ENCODE measurements at regions not wholly inside any gene's neighbourhood (a gene's known extent, or its start where the extent isn't known, plus 50 kb on each side); places are given as distances from the start of the nearest gene placed in this dataset.

- DNase-seq (ENCODE audit: low spot score) (no peak), ATAC-seq (no peak)
- H3K79me2 ChIP-seq (replicated peaks; ENCODE audit: insufficient read depth) = no peaks in the 10 kb centered on the region
- no peaks in the 10 kb centered on the region for H3K9me2 ChIP-seq (ENCODE audit: insufficient read depth)
- peaks cover 10% of the 10 kb centered on the region; the same call in 1 of the 2 replicates for H3K4me1 ChIP-seq (ENCODE audit: insufficient read depth)
- no peak for TF ChIP-seq NANOG (IDR thresholded peaks at IDR 0.05; ENCODE audit: borderline replicate concordance)
- TF ChIP-seq POLR2AphosphoS5 (IDR thresholded peaks at IDR 0.05; ENCODE audit: low read depth) = no peak
- TF ChIP-seq STAT1 (IDR thresholded peaks at IDR 0.05; ENCODE audit: unreplicated experiment) = no peak
- no peak for TF ChIP-seq JUNB (IDR thresholded peaks at IDR 0.05; ENCODE audit: unreplicated experiment)
- no peak for TF ChIP-seq CTCF (conservative IDR thresholded peaks at IDR 0.05; ENCODE audit: low read depth in 2 of 2)
- TF ChIP-seq EZH2 (IDR thresholded peaks at IDR 0.05; ENCODE audit: low read depth, unreplicated experiment) = no peak
- no peak for TF ChIP-seq ETS1 (IDR thresholded peaks at IDR 0.05)
- no peak for TF ChIP-seq ZNF331 (CRISPR knock-in tag; IDR thresholded peaks at IDR 0.05; ENCODE audit: low read depth)
- TF ChIP-seq REST (IDR thresholded peaks at IDR 0.05; ENCODE audit: unreplicated experiment) = no peak
- no peak for TF ChIP-seq ZNF114 (CRISPR knock-in tag; IDR thresholded peaks at IDR 0.05)
- no peak overlapping the region for H3K4me3 Mint-ChIP-seq
- H3K9me3 Mint-ChIP-seq = no peaks in the 10 kb centered on the region
- H3K4me3 ChIP-seq = no peak overlapping the region
- H3K27me3 ChIP-seq (ENCODE audit: insufficient read depth) = no peaks in the 10 kb centered on the region
- H3K36me3 Mint-ChIP-seq (ENCODE audit: low read depth) = no peaks in the 10 kb centered on the region
- no peak overlapping the region; the same call in 1 of the 2 replicates for H2AFZ ChIP-seq
- no peak overlapping the region for H3K4me2 ChIP-seq
- H3K4me1 Mint-ChIP-seq = peaks cover 3% of the 10 kb centered on the region; the same call in 1 of the 3 replicates
- H3K27me3 Mint-ChIP-seq (ENCODE audit: insufficient read depth, low read depth, poor library complexity) = peaks cover 2% of the 10 kb centered on the region
- H4K20me1 ChIP-seq (replicated peaks; ENCODE audit: insufficient read depth) = no peaks in the 10 kb centered on the region
- H3K27ac Mint-ChIP-seq = no peak overlapping the region
- H3K27ac ChIP-seq (ENCODE audit: low read depth) = no peak overlapping the region
- no peaks in the 10 kb centered on the region for H3F3A ChIP-seq (replicated peaks; ENCODE audit: low read depth)
- no peaks in the 10 kb centered on the region for H3K36me3 ChIP-seq (ENCODE audit: insufficient read depth)
Observed at GRCh38 chr18:45295388-45295787, 319.9 kb upstream of the SLC14A2 start.
